Activated gamma-delta T cell (primary cell): ENCODE measurements at regions not wholly inside any gene's neighbourhood (a gene's known extent, or its start where the extent isn't known, plus 50 kb on each side); places are given as distances from the start of the nearest gene placed in this dataset.

Experiments used
- DNase-seq: peaks from one replicate; lab custom pipeline; 2025; lab: John Stamatoyannopoulos, UW

GRCh38 chr6:43917878-43918382 lies 147.9 kb downstream of the VEGFA start:
- no peak for DNase-seq

GRCh38 chr6:43916924-43917877 lies 147.2 kb downstream of the VEGFA start:
- no peak for DNase-seq

- DNase-seq, result no peak
Measured at GRCh38 chr6:43915986-43916923, 146.2 kb downstream of the VEGFA start.

GRCh38 chr6:43915208-43915869 lies 145.3 kb downstream of the VEGFA start:
- DNase-seq, result no peak

- no peak for DNase-seq
Measured at GRCh38 chr6:43914272-43915147, 144.5 kb downstream of the VEGFA start.

GRCh38 chr6:43913375-43914271 lies 143.6 kb downstream of the VEGFA start:
- DNase-seq, result no peak

- no peak for DNase-seq
Measured at GRCh38 chr6:43912598-43913371, 142.8 kb downstream of the VEGFA start.

- DNase-seq, result no peak
Measured at GRCh38 chr6:43912116-43912577, 142.1 kb downstream of the VEGFA start.

GRCh38 chr6:43911354-43912115 lies 141.5 kb downstream of the VEGFA start:
- no peak for DNase-seq

GRCh38 chr6:43910638-43911353 lies 140.8 kb downstream of the VEGFA start:
- no peak for DNase-seq

GRCh38 chr6:43910149-43910637 lies 140.2 kb downstream of the VEGFA start:
- no peak for DNase-seq

GRCh38 chr6:43909474-43910148 lies 139.6 kb downstream of the VEGFA start:
- no peak for DNase-seq

GRCh38 chr6:43907789-43908472 lies 137.9 kb downstream of the VEGFA start:
- DNase-seq, result no peak

- no peak for DNase-seq
Measured at GRCh38 chr6:43907312-43907711, 137.3 kb downstream of the VEGFA start.

- no peak for DNase-seq
Measured at GRCh38 chr6:43904311-43905123, 134.5 kb downstream of the VEGFA start.
